GM21825 (cell line): ENCODE measurements at regions not wholly inside any gene's neighbourhood (a gene's known extent, or its start where the extent isn't known, plus 50 kb on each side); places are given as distances from the start of the nearest gene placed in this dataset.
"Not testable (repeated sequence)": the region's sequence is repeated elsewhere in the genome, so short reads cannot be mapped to it uniquely, and the experiment has no call there.

ENCODE experiments used
- ATAC-seq: cut with Tn5 transposase; IDR thresholded peaks from one replicate; pipeline ENCODE4 v1.9.1; 2021; ENCODE audit warnings: mild to moderate bottlenecking, moderate library complexity; ENCODE audit not compliant: unreplicated experiment

GRCh38 chr13:107827840-107828549 lies 387.3 kb downstream of the LIG4 start:
- ATAC-seq, result no peak

- no peak for ATAC-seq
Measured at GRCh38 chr13:107824635-107825034, 390.7 kb downstream of the LIG4 start.

GRCh38 chr13:107822006-107822405 lies 393.3 kb downstream of the LIG4 start:
- no peak for ATAC-seq

GRCh38 chr13:107821492-107821891 lies 393.8 kb downstream of the LIG4 start:
- no peak for ATAC-seq

- no peak for ATAC-seq
Measured at GRCh38 chr13:107819071-107819470, 396.3 kb downstream of the LIG4 start.

- no peak for ATAC-seq
Measured at GRCh38 chr13:107817647-107818287, 397.6 kb downstream of the LIG4 start.

GRCh38 chr13:107812014-107812412 lies 403.3 kb downstream of the LIG4 start:
- ATAC-seq, result no peak

- no peak for ATAC-seq
Measured at GRCh38 chr13:107811233-107812013, 403.9 kb downstream of the LIG4 start.

- ATAC-seq, result no peak
Measured at GRCh38 chr13:107809125-107809524, 406.2 kb downstream of the LIG4 start.

- no peak for ATAC-seq
Measured at GRCh38 chr13:107808389-107808788, 406.9 kb downstream of the LIG4 start.

- no peak for ATAC-seq
Measured at GRCh38 chr13:107807306-107808073, 407.8 kb downstream of the LIG4 start.

GRCh38 chr13:107806726-107807125 lies 408.6 kb downstream of the LIG4 start:
- no peak for ATAC-seq

- no peak for ATAC-seq
Measured at GRCh38 chr13:107803822-107804495, 411.4 kb downstream of the LIG4 start.

GRCh38 chr13:107801621-107802020 lies 413.7 kb downstream of the LIG4 start:
- ATAC-seq, result no peak

- no peak for ATAC-seq
Measured at GRCh38 chr13:107799001-107799400, 416.3 kb downstream of the LIG4 start.

GRCh38 chr13:107790397-107790796 lies 424.9 kb downstream of the LIG4 start:
- ATAC-seq, result no peak

GRCh38 chr13:107788464-107789165 lies 426.7 kb downstream of the LIG4 start:
- no peak for ATAC-seq

- not testable (repeated sequence) for ATAC-seq
Measured at GRCh38 chr13:107782646-107783045, 432.7 kb downstream of the LIG4 start.

GRCh38 chr13:107778094-107778493 lies 437.2 kb downstream of the LIG4 start:
- ATAC-seq, result no peak

GRCh38 chr13:107770541-107770940 lies 444.8 kb downstream of the LIG4 start:
- ATAC-seq, result no peak
